ENCODE measurements at regions not wholly inside any gene's neighbourhood (a gene's known extent, or its start where the extent isn't known, plus 50 kb on each side); places are given as distances from the start of the nearest gene placed in this dataset.
"Not testable (repeated sequence)": the region's sequence is repeated elsewhere in the genome, so short reads cannot be mapped to it uniquely, and the experiment has no call there.

DNA sequence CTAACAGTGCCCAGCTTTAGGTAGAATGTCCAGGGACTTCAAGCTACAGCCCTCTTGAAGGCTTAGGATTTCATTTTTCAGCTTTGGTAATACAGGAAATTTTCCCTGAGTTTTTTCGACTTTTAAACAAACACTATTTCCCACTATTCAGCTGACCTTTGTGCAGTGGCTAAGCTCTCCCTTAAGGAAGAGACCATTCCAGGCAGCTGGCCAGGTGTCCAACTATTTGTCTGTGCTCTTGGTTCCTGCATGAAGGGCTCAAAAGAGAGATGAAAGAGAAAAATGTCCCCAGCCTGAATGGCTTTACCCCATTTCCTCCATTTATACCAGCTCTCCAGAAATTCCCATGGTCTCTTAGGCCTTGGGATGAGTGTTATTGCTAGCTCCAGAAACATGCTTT lies 111.9 kb upstream of the KLF8 start:
- no peak for DNase-seq (ENCODE audit: low read depth)
- TF ChIP-seq, protein P1, sequence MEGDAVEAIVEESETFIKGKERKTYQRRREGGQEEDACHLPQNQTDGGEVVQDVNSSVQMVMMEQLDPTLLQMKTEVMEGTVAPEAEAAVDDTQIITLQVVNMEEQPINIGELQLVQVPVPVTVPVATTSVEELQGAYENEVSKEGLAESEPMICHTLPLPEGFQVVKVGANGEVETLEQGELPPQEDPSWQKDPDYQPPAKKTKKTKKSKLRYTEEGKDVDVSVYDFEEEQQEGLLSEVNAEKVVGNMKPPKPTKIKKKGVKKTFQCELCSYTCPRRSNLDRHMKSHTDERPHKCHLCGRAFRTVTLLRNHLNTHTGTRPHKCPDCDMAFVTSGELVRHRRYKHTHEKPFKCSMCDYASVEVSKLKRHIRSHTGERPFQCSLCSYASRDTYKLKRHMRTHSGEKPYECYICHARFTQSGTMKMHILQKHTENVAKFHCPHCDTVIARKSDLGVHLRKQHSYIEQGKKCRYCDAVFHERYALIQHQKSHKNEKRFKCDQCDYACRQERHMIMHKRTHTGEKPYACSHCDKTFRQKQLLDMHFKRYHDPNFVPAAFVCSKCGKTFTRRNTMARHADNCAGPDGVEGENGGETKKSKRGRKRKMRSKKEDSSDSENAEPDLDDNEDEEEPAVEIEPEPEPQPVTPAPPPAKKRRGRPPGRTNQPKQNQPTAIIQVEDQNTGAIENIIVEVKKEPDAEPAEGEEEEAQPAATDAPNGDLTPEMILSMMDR (conservative IDR thresholded peaks at IDR 0.05; ENCODE audit: low read depth, low read length): no peak
- H3K4me3 ChIP-seq (ENCODE audit: low read depth, low read length): no peak overlapping the region

DNA sequence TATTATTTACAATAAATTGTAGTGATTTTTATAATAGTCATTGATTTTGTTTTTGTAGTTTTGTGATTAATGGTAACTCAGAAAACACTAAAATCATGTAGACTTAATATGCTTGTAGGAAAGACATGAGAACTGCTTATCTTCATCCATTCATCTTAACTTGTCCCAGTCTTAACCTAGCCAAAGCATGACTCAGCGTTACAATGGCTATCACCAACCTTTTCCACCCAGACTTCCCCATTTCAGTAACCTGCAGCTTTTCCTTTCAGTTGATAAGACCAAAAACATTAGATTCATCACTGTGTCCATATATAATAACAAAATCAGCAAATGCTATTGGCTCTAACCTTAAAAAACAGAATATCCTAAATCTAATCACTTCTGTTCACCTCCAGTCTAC lies 106.2 kb upstream of the KLF8 start:
- no peak overlapping the region for H3K4me3 ChIP-seq (ENCODE audit: low read depth, low read length)
- DNase-seq (ENCODE audit: low read depth): no peak
- TF ChIP-seq, protein P1 (conservative IDR thresholded peaks at IDR 0.05; ENCODE audit: low read depth, low read length): no peak

DNA sequence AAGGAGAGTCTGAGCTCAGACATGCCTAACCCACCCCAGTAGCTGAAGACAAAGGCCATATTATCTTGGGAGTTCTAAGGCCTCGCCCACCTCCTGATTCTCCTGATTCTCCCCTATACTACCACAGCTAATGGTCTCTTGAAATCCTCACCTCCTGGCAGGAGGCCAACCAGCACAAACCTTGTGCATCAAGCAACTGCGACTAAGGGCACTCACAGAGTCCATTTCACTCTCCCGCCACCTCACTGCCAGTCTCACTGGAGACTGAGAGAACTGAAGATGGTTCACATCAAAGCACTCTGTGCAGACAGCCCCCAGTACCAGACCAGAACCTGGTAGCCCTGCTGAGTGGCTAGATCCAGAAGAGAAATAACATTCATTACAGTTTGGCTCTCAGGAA lies 102.1 kb upstream of the KLF8 start:
- no peak for DNase-seq (ENCODE audit: low read depth)
- TF ChIP-seq, protein P1 (conservative IDR thresholded peaks at IDR 0.05; ENCODE audit: low read depth, low read length): no peak
- H3K4me3 ChIP-seq (ENCODE audit: low read depth, low read length): no peak overlapping the region

DNA sequence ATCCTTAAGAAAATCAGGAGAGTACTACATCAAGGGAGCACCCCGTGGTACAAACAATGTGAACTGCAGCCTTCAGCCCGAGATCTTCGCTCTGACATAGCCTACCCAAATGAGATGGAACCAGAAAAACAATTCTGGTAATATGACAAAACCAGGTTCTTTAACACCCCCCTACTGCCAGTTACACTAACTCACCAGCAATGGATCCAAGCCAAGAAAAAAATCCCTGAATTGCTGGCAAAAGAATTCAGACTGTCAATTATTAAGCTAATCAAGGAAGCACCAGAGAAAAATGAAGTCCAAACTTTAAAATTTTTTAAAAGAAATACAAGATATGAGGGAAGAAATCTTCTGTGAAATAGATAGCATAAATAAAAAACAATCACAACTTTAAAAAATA lies 101.7 kb upstream of the KLF8 start:
- DNase-seq (ENCODE audit: low read depth): no peak
- TF ChIP-seq, protein P1 (conservative IDR thresholded peaks at IDR 0.05; ENCODE audit: low read depth, low read length): no peak
- H3K4me3 ChIP-seq (ENCODE audit: low read depth, low read length): no peak overlapping the region

DNA sequence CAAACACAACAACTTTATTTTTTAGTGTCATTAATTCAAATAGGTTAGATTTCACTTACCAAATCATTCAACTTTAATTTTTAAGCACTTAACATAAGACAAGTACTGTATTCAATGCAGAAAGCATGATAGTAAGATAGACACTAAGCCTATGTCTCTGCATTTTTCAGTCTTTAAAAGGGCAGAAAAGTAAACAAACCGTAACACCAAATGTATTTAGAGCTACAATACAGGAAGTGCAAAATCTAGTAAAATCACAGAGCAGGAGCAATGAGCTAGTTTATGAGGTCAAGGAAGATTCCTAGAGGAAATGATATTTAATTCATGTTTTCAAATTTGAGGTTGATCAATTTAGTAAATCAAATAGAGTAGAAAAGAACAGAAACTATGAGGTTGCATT lies 68.0 kb upstream of the KLF8 start:
- not testable (repeated sequence) for DNase-seq (ENCODE audit: low read depth); H3K4me3 ChIP-seq (ENCODE audit: low read depth, low read length)
